ENCODE measurements at regions not wholly inside any gene's neighbourhood (a gene's known extent, or its start where the extent isn't known, plus 50 kb on each side); places are given as distances from the start of the nearest gene placed in this dataset.
"Not testable (repeated sequence)": the region's sequence is repeated elsewhere in the genome, so short reads cannot be mapped to it uniquely, and the experiment has no call there.

DNA sequence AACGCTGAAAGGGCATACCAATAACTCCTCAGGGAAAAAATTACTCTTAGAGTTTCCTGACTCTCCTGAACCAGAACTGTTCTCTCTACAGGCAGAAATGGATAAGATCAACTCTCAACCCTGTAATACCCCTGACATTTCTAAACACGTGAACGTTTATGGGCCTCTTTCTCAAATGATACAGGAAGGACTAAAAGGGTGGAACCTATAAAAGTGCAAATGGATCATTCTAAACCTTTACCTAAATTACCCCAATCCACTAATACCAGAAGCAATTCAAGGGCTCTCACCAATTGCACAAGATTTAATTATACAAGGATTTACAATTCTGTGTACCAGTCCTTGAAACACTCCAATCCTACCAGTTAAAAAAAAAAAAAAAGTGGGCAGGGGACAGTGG, 98.0 kb upstream of the FAM174B start:
- no peak for DNase-seq (ENCODE audit: low read depth in 1 of 2, low spot score in 1 of 2)

- DNase-seq (ENCODE audit: low read depth in 1 of 2, low spot score in 1 of 2) = no peak
Measured at GRCh38 chr15:92763459-92763858, 107.9 kb upstream of the FAM174B start.

DNA sequence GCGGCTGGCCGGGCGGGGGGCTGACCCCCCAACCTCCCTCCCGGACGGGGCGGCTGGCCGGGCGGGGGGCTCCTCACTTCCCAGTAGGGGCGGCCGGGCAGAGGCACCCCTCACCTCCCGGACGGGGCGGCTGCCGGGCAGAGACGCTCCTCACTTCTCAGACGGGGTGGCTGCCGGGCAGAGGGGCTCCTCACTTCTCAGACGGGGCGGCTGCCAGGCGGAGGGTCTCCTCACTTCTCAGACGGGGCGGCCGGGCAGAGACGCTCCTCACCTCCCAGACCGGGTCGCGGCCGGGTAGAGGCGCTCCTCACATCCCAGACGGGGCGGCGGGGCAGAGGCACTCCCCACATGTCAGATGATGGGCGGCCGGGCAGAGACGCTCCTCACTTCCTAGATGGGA, 112.6 kb upstream of the FAM174B start:
- DNase-seq (ENCODE audit: low read depth in 1 of 2, low spot score in 1 of 2) = not testable (repeated sequence)

GRCh38 chr15:92770641-92771040, 115.1 kb upstream of the FAM174B start:
- no peak for DNase-seq (ENCODE audit: low read depth in 1 of 2, low spot score in 1 of 2)

DNA sequence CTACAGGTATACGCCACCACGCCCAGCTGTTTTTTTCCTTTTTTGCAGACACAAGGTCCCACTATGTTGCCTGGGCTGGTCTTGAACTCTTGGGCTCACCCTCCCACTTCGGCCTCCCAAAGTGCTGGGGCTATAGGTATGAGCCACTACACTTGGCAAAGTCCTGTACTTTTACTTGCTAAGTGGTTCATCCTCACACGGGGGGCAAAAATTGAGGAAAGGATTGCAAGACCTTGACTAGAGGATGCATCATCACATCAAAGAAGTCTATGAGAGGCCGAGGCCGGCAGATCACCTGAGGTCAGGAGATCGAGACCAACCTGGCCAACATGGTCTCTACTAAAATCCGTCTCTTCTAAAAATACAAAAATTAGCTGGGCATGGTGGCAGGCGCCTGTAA, 116.5 kb upstream of the FAM174B start:
- DNase-seq (ENCODE audit: low read depth in 1 of 2, low spot score in 1 of 2) = no peak

GRCh38 chr15:92772626-92773244, 117.2 kb upstream of the FAM174B start:
- DNase-seq (ENCODE audit: low read depth in 1 of 2, low spot score in 1 of 2) = no peak

GRCh38 chr15:92773340-92773739, 117.8 kb upstream of the FAM174B start:
- no peak for DNase-seq (ENCODE audit: low read depth in 1 of 2, low spot score in 1 of 2)

- no peak for DNase-seq (ENCODE audit: low read depth in 1 of 2, low spot score in 1 of 2)
Measured at GRCh38 chr15:92779874-92780273, 120.2 kb upstream of the CHD2 start.

DNA sequence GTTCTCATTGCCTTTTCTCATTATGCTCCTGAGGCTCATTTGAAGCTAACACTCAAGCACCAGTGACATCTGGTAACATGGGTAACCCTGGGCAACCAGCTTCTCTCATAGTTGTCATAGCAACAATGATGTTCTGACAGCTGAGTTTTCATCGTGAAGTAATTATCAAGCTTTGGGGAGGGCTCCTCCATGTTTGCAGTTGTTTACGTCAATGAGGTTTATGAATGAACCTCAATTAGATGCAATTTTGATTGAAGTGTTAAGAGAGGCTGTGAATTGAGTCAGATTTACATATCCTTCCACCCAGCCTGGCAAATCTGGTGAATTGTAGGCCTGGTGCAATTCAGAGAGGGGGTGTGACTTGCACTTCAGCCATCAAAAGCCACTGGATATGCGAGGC, 119.3 kb upstream of the CHD2 start:
- DNase-seq (ENCODE audit: low read depth in 1 of 2, low spot score in 1 of 2) = no peak

DNA sequence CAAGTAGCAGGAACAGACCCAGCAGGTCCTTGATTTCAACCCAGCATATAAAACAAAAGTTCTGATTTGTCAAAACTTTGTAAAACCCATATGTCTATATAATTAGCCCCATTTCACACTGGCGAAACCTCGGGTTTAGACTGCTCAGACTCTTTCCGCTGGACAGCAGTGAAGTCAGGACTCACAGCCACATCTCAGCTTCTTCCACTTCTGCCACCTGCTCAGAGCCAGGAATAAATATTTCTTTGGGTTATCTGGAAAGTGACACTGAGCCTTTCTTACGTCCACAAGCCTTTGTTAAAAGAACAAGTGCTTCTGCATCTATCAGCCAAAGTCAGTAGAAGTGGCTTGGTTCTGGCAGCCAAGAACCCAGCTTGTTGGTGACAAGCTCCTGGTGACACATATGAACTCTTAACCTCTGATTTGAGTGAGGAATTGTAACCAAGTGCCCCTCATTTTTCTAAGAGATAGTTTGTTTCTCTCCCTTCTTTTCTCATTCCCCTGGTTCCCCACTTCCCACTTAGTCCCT, 118.1 kb upstream of the CHD2 start:
- no peak for DNase-seq (ENCODE audit: low read depth in 1 of 2, low spot score in 1 of 2)

DNA sequence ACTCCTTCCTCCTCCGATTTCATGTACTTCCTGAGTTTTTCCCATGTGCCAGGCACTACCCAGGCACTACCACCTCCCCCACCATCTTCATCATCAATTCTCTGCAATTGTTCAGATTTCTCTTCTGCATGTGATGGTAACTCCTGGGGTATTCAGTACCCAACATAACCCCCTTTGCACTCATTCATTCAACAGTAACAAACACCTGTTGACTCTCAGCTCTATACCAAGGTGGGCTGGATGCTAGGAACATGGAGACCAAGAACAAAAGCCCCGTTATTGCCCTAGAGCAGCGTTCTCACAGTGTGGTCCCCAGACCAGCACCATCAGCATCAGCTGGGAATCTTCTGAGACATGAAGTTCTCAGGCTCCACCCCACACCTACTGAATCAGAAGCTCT, 113.0 kb upstream of the CHD2 start:
- DNase-seq (ENCODE audit: low read depth in 1 of 2, low spot score in 1 of 2) = no peak

- DNase-seq (ENCODE audit: low read depth in 1 of 2, low spot score in 1 of 2) = no peak
Measured at GRCh38 chr15:92788196-92788595, 111.9 kb upstream of the CHD2 start.

GRCh38 chr15:92788793-92789192, 111.3 kb upstream of the CHD2 start:
- not testable (repeated sequence) for DNase-seq (ENCODE audit: low read depth in 1 of 2, low spot score in 1 of 2)

- no peak for DNase-seq (ENCODE audit: low read depth in 1 of 2, low spot score in 1 of 2)
Measured at GRCh38 chr15:92796161-92796611, 103.9 kb upstream of the CHD2 start.

- peak in 1 of 2 donors; percentile 72 for DNase-seq (ENCODE audit: low read depth in 1 of 2, low spot score in 1 of 2)
Measured at GRCh38 chr15:92797168-92798052, 102.7 kb upstream of the CHD2 start.

- DNase-seq (ENCODE audit: low read depth in 1 of 2, low spot score in 1 of 2) = no peak
Measured at GRCh38 chr15:92800013-92800412, 100.1 kb upstream of the CHD2 start.

DNA sequence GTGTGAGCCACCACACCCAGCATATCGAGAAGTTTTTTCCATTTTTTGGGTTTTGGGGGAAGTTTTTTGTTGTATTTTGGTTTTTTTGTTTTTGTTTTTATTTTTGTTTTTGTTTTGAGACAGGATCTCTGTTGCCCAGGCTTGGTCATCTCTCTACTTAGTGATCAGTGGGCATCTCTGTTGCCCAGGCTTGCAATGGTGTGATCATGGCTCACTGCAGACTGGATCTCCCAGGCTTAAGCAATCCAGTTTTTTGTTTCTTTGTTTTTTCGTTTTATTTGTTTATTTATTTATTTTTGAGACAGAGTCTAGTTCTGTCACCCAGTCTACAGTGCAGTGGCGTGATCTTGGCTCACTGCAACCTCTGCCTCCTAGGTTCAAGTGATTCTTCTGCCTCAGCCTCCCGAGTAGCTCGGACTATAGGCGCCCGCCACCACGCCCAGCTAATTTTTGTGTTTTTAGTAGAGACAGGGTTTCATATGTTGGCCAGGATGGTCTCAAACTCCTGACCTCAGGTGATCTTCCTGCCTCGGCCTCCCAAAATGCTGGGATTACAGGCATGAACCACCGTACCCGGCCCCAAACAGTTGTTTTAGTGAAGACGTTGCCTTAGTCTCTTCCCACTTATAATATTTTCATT, 99.6 kb upstream of the CHD2 start:
- not testable (repeated sequence) for DNase-seq (ENCODE audit: low read depth in 1 of 2, low spot score in 1 of 2)

GRCh38 chr15:92801056-92801773, 98.9 kb upstream of the CHD2 start:
- not testable (repeated sequence) for DNase-seq (ENCODE audit: low read depth in 1 of 2, low spot score in 1 of 2)

- DNase-seq (ENCODE audit: low read depth in 1 of 2, low spot score in 1 of 2) = no peak
Measured at GRCh38 chr15:92801774-92802464, 98.2 kb upstream of the CHD2 start.

- DNase-seq (ENCODE audit: low read depth in 1 of 2, low spot score in 1 of 2) = no peak
Measured at GRCh38 chr15:92803536-92803851, 96.6 kb upstream of the CHD2 start.

Measured in activated CD4-positive, alpha-beta T cell treated with anti-CD3 and anti-CD28 coated beads, Interleukin-2, amount 50 U/mL, for 24 hours (primary cell).